IPS-18a (cell line): ENCODE measurements at regions not wholly inside any gene's neighbourhood (a gene's known extent, or its start where the extent isn't known, plus 50 kb on each side); places are given as distances from the start of the nearest gene placed in this dataset.

Experiments
- H3K27ac ChIP-seq: one replicate; pipeline ENCODE4 v1.5.1; 2013; ENCODE audit warnings: low read length
- H3K27me3 ChIP-seq: one replicate; pipeline ENCODE4 v1.6.1; 2013; ENCODE audit warnings: mild to moderate bottlenecking, low read length; ENCODE audit not compliant: control insufficient read depth, insufficient read depth
- H3K36me3 ChIP-seq: one replicate; pipeline ENCODE4 v1.6.1; 2013; ENCODE audit warnings: low read depth, low read length; ENCODE audit not compliant: control insufficient read depth
- H3K4me1 ChIP-seq: one replicate; pipeline ENCODE4 v1.6.1; 2013; ENCODE audit warnings: low read depth, low read length; ENCODE audit not compliant: control insufficient read depth
- H3K4me3 ChIP-seq: one replicate; pipeline ENCODE4 v1.5.1; 2013; ENCODE audit warnings: low read length
- H3K9ac ChIP-seq: one replicate; pipeline ENCODE4 v1.6.1; 2013; ENCODE audit warnings: mild to moderate bottlenecking, low read length, moderate library complexity
- H3K9me3 ChIP-seq: one replicate; pipeline ENCODE4 v1.6.1; 2013; ENCODE audit warnings: low read depth, low read length; ENCODE audit not compliant: control insufficient read depth

- no peaks in the 10 kb centered on the region for H3K9me3 ChIP-seq
- no peak overlapping the region for H3K4me3 ChIP-seq
- H3K4me1 ChIP-seq = no peaks in the 10 kb centered on the region
- no peak overlapping the region for H3K9ac ChIP-seq
- no peaks in the 10 kb centered on the region for H3K27me3 ChIP-seq
- no peak overlapping the region for H3K27ac ChIP-seq
- no peaks in the 10 kb centered on the region for H3K36me3 ChIP-seq
Measured at GRCh38 chr10:44194435-44194834, 190.5 kb downstream of the CXCL12 start.

GRCh38 chr10:44193567-44194220 is 191.2 kb downstream of the CXCL12 start:
- Histone ChIP-seq H3K9ac (no peak overlapping the region), H3K4me3 (no peak overlapping the region), H3K27ac (no peak overlapping the region), H3K36me3 (no peaks in the 10 kb centered on the region), H3K9me3 (no peaks in the 10 kb centered on the region), H3K27me3 (no peaks in the 10 kb centered on the region), H3K4me1 (no peaks in the 10 kb centered on the region)

DNA sequence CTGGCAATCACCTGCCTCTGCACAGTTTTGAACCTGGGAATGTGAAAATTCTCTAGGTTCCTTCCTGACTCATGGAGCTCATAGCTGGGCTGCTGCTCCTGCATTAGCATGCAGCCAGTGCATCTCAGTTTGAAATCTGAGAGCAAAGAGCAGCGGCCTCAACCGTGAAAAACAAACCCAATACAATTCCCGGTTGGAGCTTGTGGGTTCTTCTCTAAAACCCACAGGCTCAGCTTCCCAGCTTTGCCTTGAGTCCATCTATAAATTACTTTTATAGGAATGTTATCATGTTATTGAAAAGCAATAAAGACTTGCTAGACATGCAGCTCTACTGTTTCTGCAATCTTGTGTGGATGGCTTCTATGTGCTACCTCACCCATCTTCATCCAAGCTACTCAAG is 191.7 kb downstream of the CXCL12 start:
- no peaks in the 10 kb centered on the region for H3K27me3 ChIP-seq
- H3K27ac ChIP-seq = no peak overlapping the region
- H3K36me3 ChIP-seq = no peaks in the 10 kb centered on the region
- no peaks in the 10 kb centered on the region for H3K9me3 ChIP-seq
- H3K9ac ChIP-seq = no peak overlapping the region
- H3K4me1 ChIP-seq = no peaks in the 10 kb centered on the region
- H3K4me3 ChIP-seq = no peak overlapping the region

- no peaks in the 10 kb centered on the region for H3K9me3 ChIP-seq
- H3K27me3 ChIP-seq = no peaks in the 10 kb centered on the region
- no peak overlapping the region for H3K9ac ChIP-seq
- no peak overlapping the region for H3K27ac ChIP-seq
- H3K36me3 ChIP-seq = no peaks in the 10 kb centered on the region
- H3K4me3 ChIP-seq = no peak overlapping the region
- H3K4me1 ChIP-seq = no peaks in the 10 kb centered on the region
Measured at GRCh38 chr10:44192435-44192834, 192.5 kb downstream of the CXCL12 start.

- Histone ChIP-seq H3K36me3 (no peaks in the 10 kb centered on the region), H3K9ac (no peak overlapping the region), H3K4me1 (no peaks in the 10 kb centered on the region), H3K27me3 (no peaks in the 10 kb centered on the region), H3K9me3 (no peaks in the 10 kb centered on the region), H3K27ac (no peak overlapping the region), H3K4me3 (no peak overlapping the region)
Measured at GRCh38 chr10:44190541-44190940, 194.4 kb downstream of the CXCL12 start.

DNA sequence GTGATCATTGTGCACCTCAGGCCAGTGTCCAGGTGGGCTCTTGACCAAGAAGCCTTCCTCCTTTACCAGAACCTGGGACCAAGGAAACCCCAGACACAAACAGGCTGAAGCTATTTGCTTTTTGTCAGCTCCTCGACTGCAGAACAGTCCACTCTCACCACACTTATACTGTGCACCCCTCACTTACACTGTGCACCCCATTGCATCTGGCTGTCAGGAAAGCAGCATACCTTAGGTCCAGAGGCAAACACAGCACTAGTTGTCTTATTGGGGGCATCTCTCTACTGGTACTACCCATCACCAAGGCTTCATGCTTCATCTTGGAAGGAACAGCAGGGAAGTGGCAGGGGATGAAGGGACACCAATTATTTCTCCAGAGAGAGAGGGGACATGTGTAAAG is 198.1 kb downstream of the CXCL12 start:
- Histone ChIP-seq H3K36me3 (no peaks in the 10 kb centered on the region), H3K4me1 (no peaks in the 10 kb centered on the region), H3K9ac (no peak overlapping the region), H3K9me3 (no peaks in the 10 kb centered on the region), H3K27ac (no peak overlapping the region), H3K27me3 (no peaks in the 10 kb centered on the region), H3K4me3 (no peak overlapping the region)

GRCh38 chr10:44186150-44186549 is 198.7 kb downstream of the CXCL12 start:
- no peaks in the 10 kb centered on the region for H3K36me3 ChIP-seq
- no peak overlapping the region for H3K27ac ChIP-seq
- H3K9ac ChIP-seq = no peak overlapping the region
- H3K27me3 ChIP-seq = no peaks in the 10 kb centered on the region
- no peaks in the 10 kb centered on the region for H3K9me3 ChIP-seq
- H3K4me1 ChIP-seq = no peaks in the 10 kb centered on the region
- H3K4me3 ChIP-seq = no peak overlapping the region

GRCh38 chr10:44185315-44185666 is 199.6 kb downstream of the CXCL12 start:
- no peak overlapping the region for H3K4me3 ChIP-seq
- H3K27me3 ChIP-seq = no peaks in the 10 kb centered on the region
- no peak overlapping the region for H3K27ac ChIP-seq
- H3K4me1 ChIP-seq = no peaks in the 10 kb centered on the region
- no peaks in the 10 kb centered on the region for H3K36me3 ChIP-seq
- no peaks in the 10 kb centered on the region for H3K9me3 ChIP-seq
- no peak overlapping the region for H3K9ac ChIP-seq

GRCh38 chr10:44184633-44185314 is 200.1 kb downstream of the CXCL12 start:
- Histone ChIP-seq H3K9ac (no peak overlapping the region), H3K27me3 (no peaks in the 10 kb centered on the region), H3K4me3 (no peak overlapping the region), H3K4me1 (no peaks in the 10 kb centered on the region), H3K27ac (no peak overlapping the region), H3K36me3 (no peaks in the 10 kb centered on the region), H3K9me3 (no peaks in the 10 kb centered on the region)

GRCh38 chr10:44183667-44184632 is 200.9 kb downstream of the CXCL12 start:
- no peaks in the 10 kb centered on the region for H3K4me1 ChIP-seq
- H3K27me3 ChIP-seq = no peaks in the 10 kb centered on the region
- H3K4me3 ChIP-seq = no peak overlapping the region
- H3K9ac ChIP-seq = no peak overlapping the region
- H3K9me3 ChIP-seq = no peaks in the 10 kb centered on the region
- no peak overlapping the region for H3K27ac ChIP-seq
- no peaks in the 10 kb centered on the region for H3K36me3 ChIP-seq

DNA sequence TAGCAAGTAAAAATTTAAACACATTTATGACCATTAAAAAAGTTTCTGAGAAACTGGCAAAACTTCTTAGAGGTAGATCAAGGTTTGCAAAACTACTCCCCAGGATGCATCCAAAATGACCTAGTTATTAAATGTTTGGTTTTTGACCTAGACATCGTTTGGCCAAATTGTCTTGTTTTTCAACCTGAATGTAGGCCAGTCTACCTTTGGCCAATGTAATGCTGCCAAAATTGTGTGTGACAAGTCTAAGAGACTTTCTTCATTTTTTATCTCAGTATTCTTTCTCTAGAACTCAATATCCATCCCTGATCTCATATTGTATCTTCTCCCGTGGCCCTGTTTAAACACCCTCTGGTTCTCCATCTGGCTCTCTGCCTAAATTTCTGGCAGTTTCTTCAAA is 202.0 kb downstream of the CXCL12 start:
- Histone ChIP-seq H3K9ac (no peak overlapping the region), H3K4me3 (no peak overlapping the region), H3K9me3 (no peaks in the 10 kb centered on the region), H3K27me3 (no peaks in the 10 kb centered on the region), H3K27ac (no peak overlapping the region), H3K4me1 (no peaks in the 10 kb centered on the region), H3K36me3 (no peaks in the 10 kb centered on the region)
